A673 (cell line): ENCODE measurements at regions not wholly inside any gene's neighbourhood (a gene's known extent, or its start where the extent isn't known, plus 50 kb on each side); places are given as distances from the start of the nearest gene placed in this dataset.

ENCODE experiments used
- EZH2 ChIP-seq: fragments of 200-600 bp; sonication (generic); IDR thresholded peaks from 2 replicates; pipeline ENCODE4 v1.6.1; 2017; ENCODE audit warnings: borderline replicate concordance, low read depth, mild to moderate bottlenecking, mixed read lengths, antibody characterized with exemption, low read length; ENCODE audit not compliant: poor library complexity, severe bottlenecking
- TF ChIP-seq, protein P1 (sequence below): fragments of 300-800, 200-600 bp; sonication (generic); conservative IDR thresholded peaks from 2 replicates; pipeline ENCODE4 v1.5.1; 2017; ENCODE audit warnings: low read depth, mild to moderate bottlenecking, antibody characterized with exemption, low read length, moderate library complexity, mixed read lengths

DNA sequence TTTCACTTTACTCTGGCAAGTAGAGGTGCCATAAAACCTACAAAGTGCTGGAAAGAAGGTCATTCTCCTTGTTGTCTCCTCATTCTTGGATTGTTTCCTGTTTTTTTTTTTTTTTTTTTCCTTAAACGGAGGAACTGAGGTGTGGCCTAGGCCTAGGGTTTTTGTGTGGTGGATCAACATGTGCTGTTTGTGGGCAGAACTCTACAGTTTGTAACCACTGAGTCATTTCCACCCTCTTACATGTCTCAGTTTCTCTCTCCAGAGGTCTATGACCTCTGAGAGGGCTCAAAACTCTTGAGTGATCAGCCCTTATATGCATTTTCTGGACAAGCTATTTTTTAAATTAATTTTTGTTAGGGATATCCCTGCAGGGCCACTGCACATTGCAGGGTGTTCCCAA is 296.0 kb downstream of the PPP1R3A start:
- TF ChIP-seq, protein P1, sequence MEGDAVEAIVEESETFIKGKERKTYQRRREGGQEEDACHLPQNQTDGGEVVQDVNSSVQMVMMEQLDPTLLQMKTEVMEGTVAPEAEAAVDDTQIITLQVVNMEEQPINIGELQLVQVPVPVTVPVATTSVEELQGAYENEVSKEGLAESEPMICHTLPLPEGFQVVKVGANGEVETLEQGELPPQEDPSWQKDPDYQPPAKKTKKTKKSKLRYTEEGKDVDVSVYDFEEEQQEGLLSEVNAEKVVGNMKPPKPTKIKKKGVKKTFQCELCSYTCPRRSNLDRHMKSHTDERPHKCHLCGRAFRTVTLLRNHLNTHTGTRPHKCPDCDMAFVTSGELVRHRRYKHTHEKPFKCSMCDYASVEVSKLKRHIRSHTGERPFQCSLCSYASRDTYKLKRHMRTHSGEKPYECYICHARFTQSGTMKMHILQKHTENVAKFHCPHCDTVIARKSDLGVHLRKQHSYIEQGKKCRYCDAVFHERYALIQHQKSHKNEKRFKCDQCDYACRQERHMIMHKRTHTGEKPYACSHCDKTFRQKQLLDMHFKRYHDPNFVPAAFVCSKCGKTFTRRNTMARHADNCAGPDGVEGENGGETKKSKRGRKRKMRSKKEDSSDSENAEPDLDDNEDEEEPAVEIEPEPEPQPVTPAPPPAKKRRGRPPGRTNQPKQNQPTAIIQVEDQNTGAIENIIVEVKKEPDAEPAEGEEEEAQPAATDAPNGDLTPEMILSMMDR: no peak
- TF ChIP-seq EZH2: no peak
